Esophagus squamous epithelium (tissue), 4 donors: ENCODE measurements at regions not wholly inside any gene's neighbourhood (a gene's known extent, or its start where the extent isn't known, plus 50 kb on each side); places are given as distances from the start of the nearest gene placed in this dataset.

Source experiments
- CTCF ChIP-seq, 6 experiments: fragments of 450-650 bp in 4 of 6; fragments of 200-600 bp in 2 of 6; sonication (generic) in 2 of 6; IDR thresholded peaks; one replicate each; pipeline ENCODE4 v1.5.1; 2016 to 2019; ENCODE audit warnings: antibody characterized with exemption in 6 of 6, mild to moderate bottlenecking in 4 of 6, moderate library complexity in 4 of 6
- POLR2A ChIP-seq, 4 donors: fragments of 450-650 bp; IDR thresholded peaks; one replicate each; pipeline ENCODE4 v1.6.1; 2017; ENCODE audit warnings: antibody characterized with exemption in 4 of 4, mild to moderate bottlenecking in 4 of 4, moderate library complexity in 3 of 4

DNA sequence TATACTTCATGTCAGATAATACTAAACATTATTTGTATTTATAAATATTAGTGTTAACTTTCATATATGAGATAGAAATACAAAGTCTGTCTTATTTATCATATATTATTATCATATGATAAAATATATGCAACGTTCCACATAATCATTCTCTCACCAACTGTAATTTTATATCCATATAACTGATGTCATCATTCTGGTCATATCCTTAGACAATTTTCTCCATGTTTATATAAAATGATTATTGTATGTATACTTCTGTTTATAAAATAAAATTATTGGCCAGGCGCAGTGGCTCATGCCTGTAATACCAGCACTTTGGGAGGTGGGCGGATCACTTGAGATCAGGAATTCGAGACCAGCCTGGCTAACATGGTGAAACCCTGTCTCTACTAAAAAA is 2007.1 kb downstream of the EFNA5 start:
- TF ChIP-seq CTCF (IDR thresholded peaks at IDR 0.05): no peak
- TF ChIP-seq POLR2A (IDR thresholded peaks at IDR 0.05): no peak
